SK-N-MC (cell line): ENCODE measurements at regions not wholly inside any gene's neighbourhood (a gene's known extent, or its start where the extent isn't known, plus 50 kb on each side); places are given as distances from the start of the nearest gene placed in this dataset.

Experiments used
- DNase-seq: peaks from one replicate; pipeline ENCODE4 v3.0.0-alpha.2; 2011; ENCODE audit warnings: low read depth, low spot score
- H3K27ac ChIP-seq: fragments of 200-600 bp; sonication (generic); 2 replicates; pipeline ENCODE4 v1.5.1; 2016; ENCODE audit warnings: mixed run types
- H3K36me3 ChIP-seq: fragments of 200-600 bp; sonication (generic); 2 replicates; pipeline ENCODE4 v1.6.1; 2017; ENCODE audit warnings: antibody characterized with exemption, low read length, mixed read lengths; ENCODE audit not compliant: insufficient read depth
- H3K4me3 ChIP-seq: fragments of 200-600 bp; sonication (generic); 2 replicates; pipeline ENCODE4 v1.5.1; 2016
- H3K9ac ChIP-seq: fragments of 200-600 bp; sonication (generic); 2 replicates; pipeline ENCODE4 v1.8.0; 2017; ENCODE audit warnings: mixed run types, mixed read lengths; ENCODE audit not compliant: insufficient read length
- H3K9me3 ChIP-seq: fragments of 200-600 bp; sonication (generic); 2 replicates; pipeline ENCODE4 v1.6.1; 2017; ENCODE audit warnings: low read depth, mild to moderate bottlenecking, antibody characterized with exemption, low read length, moderate library complexity, mixed read lengths
- EZH2 ChIP-seq: fragments of 200-600 bp; sonication (generic); IDR thresholded peaks from one replicate; pipeline ENCODE4 v1.6.1; 2017; ENCODE audit warnings: antibody characterized with exemption
- FOXP2 ChIP-seq: optimal IDR thresholded peaks from 2 replicates; pipeline ENCODE3; 2011; ENCODE audit warnings: mild to moderate bottlenecking, moderate library complexity; ENCODE audit not compliant: insufficient read depth; ENCODE audit errors: extremely low read length, control extremely low read depth
- POLR2AphosphoS5 ChIP-seq: IDR thresholded peaks from 2 replicates; pipeline ENCODE4 v1.6.1; 2012; ENCODE audit warnings: mild to moderate bottlenecking, low read depth, low read length, borderline replicate concordance

DNA sequence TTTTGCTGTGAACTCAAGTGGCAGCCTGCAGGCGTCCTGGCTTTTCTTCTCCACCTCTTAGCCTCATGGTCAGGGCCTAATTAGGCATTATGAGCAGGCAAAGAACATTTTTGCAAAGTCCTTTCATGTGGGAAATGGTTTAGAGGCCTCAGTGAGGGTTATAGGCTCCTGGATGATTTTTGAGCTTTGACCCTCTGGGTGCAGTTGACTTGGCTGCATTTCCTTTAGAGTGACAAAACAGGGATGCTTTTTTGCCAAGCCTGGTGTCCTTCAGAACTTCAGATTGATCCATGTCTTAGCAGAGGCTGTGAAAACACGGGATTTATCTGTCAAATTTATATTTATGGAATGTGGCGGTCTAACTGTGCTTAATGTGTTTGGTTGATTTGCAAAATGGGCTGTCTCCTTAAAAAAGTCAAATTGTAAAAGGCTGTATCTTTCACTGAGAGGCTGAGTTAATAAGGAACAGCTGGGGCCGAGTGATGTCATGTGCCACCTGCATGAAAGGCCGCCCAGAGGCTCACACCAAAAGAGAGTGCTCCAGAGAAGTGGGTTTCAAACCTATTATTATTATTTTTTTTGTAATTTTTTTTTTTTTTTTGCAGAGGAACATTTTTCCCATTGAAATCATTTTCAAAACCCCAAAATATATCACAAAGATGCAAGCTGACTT lies 192.2 kb upstream of the ARX start:
- TF ChIP-seq FOXP2 (no peak), EZH2 (no peak), POLR2AphosphoS5 (no peak)
- H3K9me3 ChIP-seq, result no peaks in the 10 kb centered on the region
- DNase-seq, result no peak
- no peak overlapping the region for H3K4me3 ChIP-seq
- H3K9ac ChIP-seq, result no peak overlapping the region
- no peak overlapping the region for H3K27ac ChIP-seq
- H3K36me3 ChIP-seq, result no peaks in the 10 kb centered on the region

DNA sequence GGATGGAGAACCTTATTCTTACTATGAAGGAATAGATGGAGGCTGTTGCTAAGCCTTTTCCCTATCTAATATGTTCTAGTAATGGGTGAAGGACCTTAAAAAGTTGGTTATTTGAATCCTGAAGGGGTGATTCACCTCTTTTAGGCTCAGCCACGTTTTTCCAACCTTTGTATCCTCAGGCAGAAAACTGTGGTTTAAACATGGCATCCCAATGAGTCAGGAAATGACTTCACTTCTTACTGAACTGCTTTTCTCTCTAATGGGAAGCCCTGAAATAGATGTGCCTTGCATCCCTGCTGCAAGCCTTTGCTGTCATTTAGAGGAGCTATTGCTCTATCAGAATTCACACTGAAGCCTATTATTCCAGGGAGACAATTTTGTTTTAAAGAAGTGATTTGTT lies 191.0 kb upstream of the ARX start:
- Histone ChIP-seq H3K9ac (no peak overlapping the region), H3K9me3 (no peaks in the 10 kb centered on the region), H3K27ac (no peak overlapping the region), H3K4me3 (no peak overlapping the region), H3K36me3 (no peaks in the 10 kb centered on the region)
- TF ChIP-seq EZH2 (no peak), FOXP2 (no peak)
- DNase-seq, result peak; percentile 2

DNA sequence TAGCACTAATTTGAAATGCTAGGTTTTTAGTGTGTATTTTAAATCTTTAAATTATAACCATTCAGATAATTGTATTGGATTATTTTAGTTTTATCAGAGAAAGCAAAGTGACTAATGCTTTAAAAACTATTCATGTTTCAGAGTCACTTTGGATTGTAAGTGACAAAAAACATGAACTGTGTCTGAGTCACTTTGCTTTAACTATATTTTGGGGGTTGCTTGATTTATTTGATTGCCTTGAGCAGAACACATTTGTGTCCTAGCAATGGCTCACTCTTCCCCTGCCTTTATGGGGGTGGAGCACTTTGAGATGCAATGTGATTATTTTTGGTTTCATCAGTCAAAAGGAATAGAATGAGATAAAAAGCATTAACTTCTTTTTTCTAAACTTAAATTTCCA lies 188.4 kb upstream of the ARX start:
- Histone ChIP-seq H3K4me3 (no peak overlapping the region), H3K36me3 (no peaks in the 10 kb centered on the region), H3K27ac (no peak overlapping the region), H3K9ac (no peak overlapping the region), H3K9me3 (no peaks in the 10 kb centered on the region)
- DNase-seq, result no peak
- TF ChIP-seq FOXP2 (no peak), POLR2AphosphoS5 (no peak), EZH2 (no peak)

DNA sequence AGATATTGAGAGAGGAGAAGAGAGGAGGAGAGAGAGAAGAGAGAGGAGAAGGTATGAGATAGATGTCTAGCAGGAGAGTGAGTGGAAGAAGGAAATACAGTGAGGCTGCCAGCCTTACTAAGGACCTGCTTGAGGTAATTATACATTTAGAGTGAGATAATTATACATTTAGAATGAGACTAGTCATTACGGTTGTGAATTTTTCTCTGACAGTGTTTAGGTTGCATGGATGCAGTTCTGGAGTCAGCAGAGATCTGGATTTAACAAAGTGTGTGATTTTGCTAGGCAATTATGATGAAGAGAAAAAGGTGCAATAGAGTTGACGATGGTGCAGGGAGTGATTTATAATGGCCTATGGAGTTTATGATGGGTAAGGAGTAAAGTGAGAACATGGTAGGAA lies 187.1 kb upstream of the ARX start:
- H3K9ac ChIP-seq, result no peak overlapping the region
- TF ChIP-seq FOXP2, result no peak
- TF ChIP-seq EZH2, result no peak
- no peak for TF ChIP-seq POLR2AphosphoS5
- no peak overlapping the region for H3K27ac ChIP-seq
- no peaks in the 10 kb centered on the region for H3K36me3 ChIP-seq
- DNase-seq, result no peak
- H3K9me3 ChIP-seq, result no peaks in the 10 kb centered on the region
- no peak overlapping the region for H3K4me3 ChIP-seq

DNA sequence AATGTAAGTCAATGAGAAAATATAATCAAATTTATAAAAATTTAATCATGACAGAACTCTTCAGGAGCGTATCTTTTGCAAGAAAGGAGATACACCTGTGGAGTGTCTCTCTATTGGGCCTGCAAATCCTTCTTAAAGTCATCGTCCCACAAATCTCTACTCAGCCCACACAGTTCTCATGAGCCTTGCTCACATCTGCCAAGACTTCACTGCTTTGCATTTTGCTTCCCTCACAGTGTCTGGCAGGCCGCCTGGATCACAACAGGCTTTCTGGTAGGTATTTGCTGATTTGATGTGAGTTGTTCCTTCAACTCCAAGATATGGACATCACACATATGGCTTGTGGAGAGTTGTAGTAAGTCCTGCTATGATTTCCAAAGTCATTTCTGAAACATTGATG lies 183.1 kb upstream of the ARX start:
- no peak for DNase-seq

DNA sequence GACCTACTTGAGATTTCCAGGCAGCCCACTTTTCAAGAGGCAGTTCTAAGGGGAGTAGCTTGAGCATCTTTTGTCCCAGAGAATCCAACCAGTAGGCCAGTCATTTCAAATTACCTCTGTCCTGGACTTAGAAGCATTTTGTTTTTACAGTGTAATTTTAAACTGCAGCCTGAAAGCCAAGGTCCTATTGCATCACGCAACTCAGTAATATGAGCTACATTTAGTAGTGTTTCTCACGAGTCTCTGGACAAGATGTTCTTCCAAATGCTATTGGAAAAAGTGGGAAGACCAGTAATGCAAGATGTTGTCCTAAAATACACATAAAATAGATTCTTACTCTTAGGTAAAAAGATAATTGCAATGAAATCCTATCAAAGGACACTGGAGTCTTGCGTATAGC lies 182.5 kb upstream of the ARX start:
- no peak for DNase-seq
- Histone ChIP-seq H3K9ac (no peak overlapping the region), H3K9me3 (no peaks in the 10 kb centered on the region), H3K36me3 (no peaks in the 10 kb centered on the region), H3K27ac (no peak overlapping the region), H3K4me3 (no peak overlapping the region)
- TF ChIP-seq EZH2, result no peak
- TF ChIP-seq FOXP2, result no peak
- TF ChIP-seq POLR2AphosphoS5, result no peak

More for the DNA sequence above, 183.1 kb upstream of the ARX start:
- Histone ChIP-seq H3K9ac (no peak overlapping the region), H3K27ac (no peak overlapping the region), H3K9me3 (no peaks in the 10 kb centered on the region), H3K36me3 (no peaks in the 10 kb centered on the region), H3K4me3 (no peak overlapping the region)
- TF ChIP-seq FOXP2, result no peak
- TF ChIP-seq EZH2, result no peak
- TF ChIP-seq POLR2AphosphoS5, result no peak

DNA sequence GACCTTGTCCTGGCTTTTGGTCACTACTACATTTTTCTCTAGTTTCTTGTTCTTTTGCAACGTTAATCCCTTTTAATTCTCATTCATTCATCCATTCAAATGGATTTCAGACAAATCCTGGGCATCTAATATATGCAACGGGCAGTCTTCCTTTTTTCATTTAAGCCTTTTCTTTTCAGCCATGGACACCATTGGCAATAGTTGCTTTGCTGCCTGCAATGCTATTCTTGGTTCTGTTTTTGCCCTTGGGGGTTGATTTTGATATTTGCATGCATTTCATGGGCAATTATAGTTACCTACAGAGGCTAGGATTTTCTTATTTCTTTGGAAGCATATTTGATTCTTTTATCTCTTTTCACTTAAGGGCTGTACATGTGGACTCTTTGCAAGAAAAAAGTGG lies 180.5 kb upstream of the ARX start:
- Histone ChIP-seq H3K4me3 (no peak overlapping the region), H3K36me3 (no peaks in the 10 kb centered on the region), H3K9ac (no peak overlapping the region), H3K9me3 (no peaks in the 10 kb centered on the region), H3K27ac (no peak overlapping the region)
- TF ChIP-seq FOXP2 (no peak), POLR2AphosphoS5 (no peak), EZH2 (no peak)
- DNase-seq, result no peak

DNA sequence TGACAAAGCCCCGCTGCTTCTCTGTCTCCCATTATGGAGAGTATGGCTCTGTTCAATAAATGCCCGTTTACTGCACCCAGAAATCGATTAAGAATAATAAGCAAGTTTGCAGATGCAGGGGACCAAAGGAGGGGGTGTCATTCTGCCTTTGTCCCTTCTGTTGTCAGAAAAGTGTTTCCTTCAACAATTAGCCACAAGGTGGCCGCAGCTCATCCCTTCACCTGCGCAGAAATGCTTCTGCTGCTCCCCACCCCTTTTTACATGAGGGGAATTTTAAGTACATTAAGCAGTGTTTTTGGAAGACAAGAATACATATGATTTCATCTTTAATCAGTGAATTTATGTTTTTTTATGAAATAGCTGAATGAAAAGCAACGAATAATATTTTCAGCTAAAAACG lies 175.6 kb upstream of the ARX start:
- Histone ChIP-seq H3K9me3 (no peaks in the 10 kb centered on the region), H3K36me3 (no peaks in the 10 kb centered on the region), H3K4me3 (no peak overlapping the region), H3K9ac (no peak overlapping the region), H3K27ac (no peak overlapping the region)
- no peak for DNase-seq
- no peak for TF ChIP-seq POLR2AphosphoS5
- no peak for TF ChIP-seq EZH2
- no peak for TF ChIP-seq FOXP2

DNA sequence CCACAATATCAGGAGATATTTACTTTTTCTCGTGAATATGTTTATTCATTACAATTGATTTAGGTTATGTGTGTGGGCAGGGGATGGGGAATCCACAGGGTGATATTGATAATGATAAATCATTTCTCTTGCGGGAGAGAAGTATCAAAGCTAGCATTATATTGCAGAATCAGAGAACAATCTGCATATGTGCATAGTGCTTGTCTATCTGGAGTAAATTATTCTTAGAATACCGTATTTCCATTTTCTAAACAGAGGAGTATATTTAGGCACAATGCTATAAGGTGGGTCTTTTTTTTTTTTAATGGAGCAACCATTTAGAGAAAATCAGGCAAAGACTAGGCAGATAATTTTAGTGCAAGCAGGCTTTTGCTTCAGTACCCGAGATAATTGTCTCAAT lies 166.0 kb upstream of the ARX start:
- no peaks in the 10 kb centered on the region for H3K36me3 ChIP-seq
- TF ChIP-seq FOXP2, result no peak
- TF ChIP-seq POLR2AphosphoS5, result no peak
- no peak for TF ChIP-seq EZH2
- no peak for DNase-seq
- no peak overlapping the region for H3K27ac ChIP-seq
- H3K9me3 ChIP-seq, result no peaks in the 10 kb centered on the region
- no peak overlapping the region for H3K4me3 ChIP-seq
- no peak overlapping the region for H3K9ac ChIP-seq

DNA sequence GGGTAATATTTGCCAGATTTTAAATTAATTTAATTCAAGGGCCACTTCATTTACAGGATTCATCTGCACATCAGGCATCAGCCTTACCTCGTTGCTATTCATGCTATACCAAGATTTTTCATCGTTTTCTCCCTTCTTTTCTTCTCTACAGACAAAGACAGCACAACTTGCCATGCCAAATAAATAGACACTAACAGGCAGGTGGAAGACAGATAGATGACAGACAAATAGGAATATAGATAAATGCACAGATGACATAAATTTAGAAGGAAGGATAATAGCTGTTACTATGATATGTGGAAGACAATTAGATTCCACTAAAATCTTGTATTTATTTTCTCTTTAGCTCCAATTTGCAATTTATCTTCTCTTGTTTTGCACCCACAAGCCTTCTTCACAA lies 164.5 kb upstream of the ARX start:
- no peak overlapping the region for H3K4me3 ChIP-seq
- H3K27ac ChIP-seq, result no peak overlapping the region
- no peak overlapping the region for H3K9ac ChIP-seq
- TF ChIP-seq EZH2, result no peak
- TF ChIP-seq POLR2AphosphoS5, result no peak
- no peak for TF ChIP-seq FOXP2
- no peak for DNase-seq
- no peaks in the 10 kb centered on the region for H3K9me3 ChIP-seq
- H3K36me3 ChIP-seq, result no peaks in the 10 kb centered on the region
